Left kidney (tissue), 1 donor: ENCODE measurements at regions not wholly inside any gene's neighbourhood (a gene's known extent, or its start where the extent isn't known, plus 50 kb on each side); places are given as distances from the start of the nearest gene placed in this dataset.
A peak's percentile ranks its signal among the peaks of the same experiment; 100 is the strongest.
"Not testable (repeated sequence)": the region's sequence is repeated elsewhere in the genome, so short reads cannot be mapped to it uniquely, and the experiment has no call there.

Experiments
- DNase-seq: peaks from one replicate; pipeline ENCODE4 v3.0.0-alpha.2; 2013

- not testable (repeated sequence) for DNase-seq
These were observed 745.4 kb upstream of the CHAC2 start for GRCh38 chr2:53022248-53022647.

GRCh38 chr2:53021828-53022227 lies 745.8 kb upstream of the CHAC2 start:
- DNase-seq: no peak

GRCh38 chr2:53021292-53021691 lies 746.3 kb upstream of the CHAC2 start:
- DNase-seq: no peak

GRCh38 chr2:53018825-53019425 lies 748.7 kb upstream of the CHAC2 start:
- peak; percentile 27 for DNase-seq

- DNase-seq: no peak
These were observed 760.6 kb upstream of the CHAC2 start for GRCh38 chr2:53006980-53007379.

GRCh38 chr2:53004413-53004812 lies 763.2 kb upstream of the CHAC2 start:
- no peak for DNase-seq

GRCh38 chr2:52995424-52995823 lies 772.2 kb upstream of the CHAC2 start:
- no peak for DNase-seq

- peak; percentile 15 for DNase-seq
These were observed 791.3 kb upstream of the CHAC2 start for GRCh38 chr2:52976143-52976949.

- no peak for DNase-seq
These were observed 793.5 kb upstream of the CHAC2 start for GRCh38 chr2:52974127-52974526.

- DNase-seq: no peak
These were observed 797.0 kb upstream of the CHAC2 start for GRCh38 chr2:52970642-52971041.

- no peak for DNase-seq
These were observed 799.6 kb upstream of the CHAC2 start for GRCh38 chr2:52968043-52968442.

GRCh38 chr2:52964916-52965530 lies 802.6 kb upstream of the CHAC2 start:
- no peak for DNase-seq

- DNase-seq: no peak
These were observed 806.2 kb upstream of the CHAC2 start for GRCh38 chr2:52961403-52961802.

GRCh38 chr2:52960881-52961280 lies 806.7 kb upstream of the CHAC2 start:
- no peak for DNase-seq

- DNase-seq: no peak
These were observed 807.8 kb upstream of the CHAC2 start for GRCh38 chr2:52959801-52960200.

- no peak for DNase-seq
These were observed 810.8 kb upstream of the CHAC2 start for GRCh38 chr2:52956766-52957165.

GRCh38 chr2:52956118-52956517 lies 811.5 kb upstream of the CHAC2 start:
- DNase-seq: no peak

GRCh38 chr2:52955079-52955478 lies 812.5 kb upstream of the CHAC2 start:
- no peak for DNase-seq

GRCh38 chr2:52940101-52940500 lies 827.5 kb upstream of the CHAC2 start:
- no peak for DNase-seq

- DNase-seq: no peak
These were observed 828.4 kb upstream of the CHAC2 start for GRCh38 chr2:52939250-52939649.

GRCh38 chr2:52936029-52936428 lies 831.6 kb upstream of the CHAC2 start:
- no peak for DNase-seq

- DNase-seq: no peak
These were observed 832.5 kb upstream of the CHAC2 start for GRCh38 chr2:52934920-52935640.
